B cell (primary cell): ENCODE measurements at regions not wholly inside any gene's neighbourhood (a gene's known extent, or its start where the extent isn't known, plus 50 kb on each side); places are given as distances from the start of the nearest gene placed in this dataset.

Experiments
- CTCF ChIP-seq: fragments of 200-600 bp; IDR thresholded peaks from one replicate; pipeline ENCODE4 v1.8.0; 2022; ENCODE audit warnings: antibody characterized with exemption, mild to moderate bottlenecking
- EZH2 ChIP-seq: IDR thresholded peaks from 2 replicates; pipeline ENCODE4 v1.6.1; 2012; ENCODE audit warnings: borderline replicate concordance, low read depth, mild to moderate bottlenecking, moderate library complexity, low read length; ENCODE audit not compliant: insufficient read depth, poor library complexity, severe bottlenecking

- TF ChIP-seq CTCF (no peak), EZH2 (no peak)
Measured at GRCh38 chr18:73952296-73952946, 195.2 kb downstream of the FBXO15 start.
